GM23338 (cell line): ENCODE measurements at regions not wholly inside any gene's neighbourhood (a gene's known extent, or its start where the extent isn't known, plus 50 kb on each side); places are given as distances from the start of the nearest gene placed in this dataset.

Experiments
- ATAC-seq: fragments of 200-7000 bp; cut with Tn5 transposase; 3 replicates; pipeline ENCODE4 v1.9.1; 2020
- DNase-seq: peaks from one replicate; pipeline ENCODE4 v3.0.0-alpha.2; 2015; ENCODE audit warnings: low spot score
- H2AFZ ChIP-seq: fragments of 200-600 bp; sonication (generic); 2 replicates; pipeline ENCODE4 v1.8.0; 2016; ENCODE audit warnings: antibody characterized with exemption, mild to moderate bottlenecking, moderate library complexity
- H3F3A ChIP-seq: fragments of 200-600 bp; sonication (generic); replicated peaks from 2 replicates; pipeline ENCODE4 v1.8.0; 2017; ENCODE audit warnings: antibody characterized with exemption, mixed run types, low read depth
- H3K27ac ChIP-seq: fragments of 200-600 bp; sonication (generic); 2 replicates; pipeline ENCODE4 v1.6.1; 2016; ENCODE audit warnings: low read depth
- H3K27me3 ChIP-seq: fragments of 200-600 bp; sonication (generic); 2 replicates; pipeline ENCODE4 v1.8.0; 2016; ENCODE audit warnings: mild to moderate bottlenecking, mixed run types, moderate library complexity; ENCODE audit not compliant: insufficient read depth
- H3K36me3 ChIP-seq: fragments of 200-600 bp; sonication (generic); 2 replicates; pipeline ENCODE4 v1.8.0; 2016; ENCODE audit warnings: mild to moderate bottlenecking; ENCODE audit not compliant: insufficient read depth
- H3K4me1 ChIP-seq: fragments of 200-600 bp; sonication (generic); 2 replicates; pipeline ENCODE4 v1.8.0; 2016; ENCODE audit warnings: mild to moderate bottlenecking, moderate library complexity; ENCODE audit not compliant: insufficient read depth
- H3K4me2 ChIP-seq: fragments of 200-600 bp; sonication (generic); 2 replicates; pipeline ENCODE4 v1.7.1; 2017; ENCODE audit warnings: mixed run types
- H3K4me3 ChIP-seq: fragments of 200-600 bp; sonication (generic); 2 replicates; pipeline ENCODE4 v1.6.1; 2016; ENCODE audit warnings: mixed run types
- H3K79me2 ChIP-seq: fragments of 200-600 bp; sonication (generic); replicated peaks from 2 replicates; pipeline ENCODE4 v1.8.0; 2017; ENCODE audit warnings: mild to moderate bottlenecking; ENCODE audit not compliant: insufficient read depth
- H3K9me2 ChIP-seq: fragments of 200-600 bp; sonication (generic); 2 replicates; pipeline ENCODE4 v1.8.0; 2017; ENCODE audit not compliant: insufficient read depth
- H4K20me1 ChIP-seq: fragments of 200-600 bp; sonication (generic); replicated peaks from 2 replicates; pipeline ENCODE4 v1.8.0; 2017; ENCODE audit warnings: mild to moderate bottlenecking; ENCODE audit not compliant: insufficient read depth
- H3K27ac Mint-ChIP-seq: 2 replicates; pipeline ENCODE4 v1.8.0; 2020; ENCODE audit warnings: inconsistent platforms, mild to moderate bottlenecking, moderate library complexity, mixed read lengths
- H3K27me3 Mint-ChIP-seq: 3 replicates; pipeline ENCODE4 v1.8.0; 2022; ENCODE audit warnings: low read depth, mild to moderate bottlenecking, moderate library complexity, mixed read lengths, inconsistent platforms; ENCODE audit not compliant: insufficient read depth, poor library complexity
- H3K36me3 Mint-ChIP-seq: 3 replicates; pipeline ENCODE4 v1.8.0; 2021; ENCODE audit warnings: low read depth, mild to moderate bottlenecking, inconsistent platforms, moderate library complexity, mixed read lengths
- H3K4me1 Mint-ChIP-seq: 3 replicates; pipeline ENCODE4 v1.8.0; 2020; ENCODE audit warnings: mild to moderate bottlenecking, inconsistent platforms, mixed read lengths
- H3K4me3 Mint-ChIP-seq: 3 replicates; pipeline ENCODE4 v1.8.0; 2021; ENCODE audit warnings: moderate library complexity, mild to moderate bottlenecking, inconsistent platforms, mixed read lengths
- H3K9me3 Mint-ChIP-seq: 3 replicates; pipeline ENCODE4 v1.8.0; 2020; ENCODE audit warnings: moderate library complexity, mild to moderate bottlenecking, inconsistent platforms, mixed read lengths
- CREB1 ChIP-seq: fragments of 250-450 bp; sonication (Bioruptor Pico); IDR thresholded peaks from 2 replicates; pipeline ENCODE4 v1.5.0; 2020; ENCODE audit warnings: low read depth, mild to moderate bottlenecking, moderate library complexity
- ETS1 ChIP-seq: IDR thresholded peaks from 2 replicates; pipeline ENCODE4 v1.6.1; 2016; ENCODE audit warnings: antibody characterized with exemption
- EZH2 ChIP-seq: fragments of 200-600 bp; sonication (generic); IDR thresholded peaks from one replicate; pipeline ENCODE4 v1.8.0; 2017; ENCODE audit warnings: antibody characterized with exemption, mild to moderate bottlenecking, low read depth; ENCODE audit not compliant: unreplicated experiment
- EZH2phosphoT487 ChIP-seq: fragments of 200-600 bp; sonication (generic); IDR thresholded peaks from one replicate; pipeline ENCODE4 v1.8.1; 2018; ENCODE audit warnings: antibody characterized with exemption; ENCODE audit not compliant: unreplicated experiment
- JUNB ChIP-seq: IDR thresholded peaks from one replicate; pipeline ENCODE4 v1.6.1; 2016; ENCODE audit warnings: antibody characterized with exemption; ENCODE audit not compliant: unreplicated experiment
- NANOG ChIP-seq: IDR thresholded peaks from 2 replicates; pipeline ENCODE4 v1.6.1; 2016; ENCODE audit warnings: antibody characterized with exemption, borderline replicate concordance
- POLR2AphosphoS5 ChIP-seq: IDR thresholded peaks from 2 replicates; pipeline ENCODE4 v1.6.1; 2016; ENCODE audit warnings: antibody characterized with exemption, low read depth
- REST ChIP-seq: IDR thresholded peaks from one replicate; pipeline ENCODE4 v1.6.1; 2018; ENCODE audit warnings: antibody characterized with exemption; ENCODE audit not compliant: unreplicated experiment
- STAT1 ChIP-seq: IDR thresholded peaks from one replicate; pipeline ENCODE4 v1.6.1; 2016; ENCODE audit warnings: antibody characterized with exemption; ENCODE audit not compliant: unreplicated experiment
- ZNF114 ChIP-seq: fragments of 250-450 bp; sonication (Bioruptor Pico); IDR thresholded peaks from 2 replicates; pipeline ENCODE4 v1.5.0; 2020; ENCODE audit warnings: mild to moderate bottlenecking, moderate library complexity
- ZNF331 ChIP-seq: fragments of 250-450 bp; sonication (Bioruptor Pico); IDR thresholded peaks from 2 replicates; pipeline ENCODE4 v1.5.0; 2020; ENCODE audit warnings: low read depth, mild to moderate bottlenecking, moderate library complexity
- TF ChIP-seq, protein P1 (sequence below), 2 experiments: fragments of 200-600 bp in 1 of 2; sonication (generic) in 1 of 2; conservative IDR thresholded peaks; 2 replicates each; pipeline versions ENCODE4 v1.5.1 to v1.6.1; 2016 to 2017; ENCODE audit warnings: antibody characterized with exemption in 2 of 2, low read depth in 2 of 2, mild to moderate bottlenecking in 2 of 2, moderate library complexity in 1 of 2
- TF ChIP-seq, protein P2 (sequence below): fragments of 250-450 bp; sonication (Bioruptor Pico); IDR thresholded peaks from 2 replicates; pipeline ENCODE4 v1.5.0; 2020; ENCODE audit warnings: mild to moderate bottlenecking, moderate library complexity

DNA sequence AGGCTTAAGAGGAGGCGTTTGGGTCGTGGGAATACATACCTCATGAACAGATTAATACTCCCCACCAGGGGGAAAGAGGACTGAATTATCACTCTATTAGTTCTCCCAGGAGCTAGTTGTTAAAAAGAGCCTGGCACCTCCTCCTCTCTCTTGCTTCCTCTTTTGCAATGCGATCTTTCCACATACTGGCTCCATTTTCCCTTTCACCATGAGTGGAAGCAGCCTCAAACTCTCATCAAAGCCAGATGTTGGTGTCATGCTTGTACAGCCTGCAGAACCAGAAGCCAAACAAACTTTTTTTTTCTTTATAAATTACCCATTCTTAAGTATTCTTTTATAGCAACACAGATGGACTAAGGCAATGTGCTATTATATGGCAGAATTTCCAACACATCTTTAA lies 258.5 kb downstream of the FAM76B start:
- DNase-seq = peak; percentile 7
- Histone ChIP-seq H4K20me1 (no peaks in the 10 kb centered on the region), H3K27me3 (no peaks in the 10 kb centered on the region), H3K36me3 (no peaks in the 10 kb centered on the region), H3K79me2 (no peaks in the 10 kb centered on the region), H3K4me1 (no peaks in the 10 kb centered on the region), H3K9me2 (no peaks in the 10 kb centered on the region; the same call in 1 of the 2 replicates), H3K4me2 (no peak overlapping the region), H3F3A (no peaks in the 10 kb centered on the region), H3K4me3 (no peak overlapping the region), H3K27ac (no peak overlapping the region), H2AFZ (0 out of 2 replicates have a peak overlapping the region, but pooled peaks have one; percentile 52)
- no peak overlapping the region for H3K4me3 Mint-ChIP-seq
- no peak overlapping the region for H3K27ac Mint-ChIP-seq
- ATAC-seq = no peak
- H3K36me3 Mint-ChIP-seq = no peaks in the 10 kb centered on the region
- no peaks in the 10 kb centered on the region for H3K4me1 Mint-ChIP-seq
- TF ChIP-seq, protein P1, sequence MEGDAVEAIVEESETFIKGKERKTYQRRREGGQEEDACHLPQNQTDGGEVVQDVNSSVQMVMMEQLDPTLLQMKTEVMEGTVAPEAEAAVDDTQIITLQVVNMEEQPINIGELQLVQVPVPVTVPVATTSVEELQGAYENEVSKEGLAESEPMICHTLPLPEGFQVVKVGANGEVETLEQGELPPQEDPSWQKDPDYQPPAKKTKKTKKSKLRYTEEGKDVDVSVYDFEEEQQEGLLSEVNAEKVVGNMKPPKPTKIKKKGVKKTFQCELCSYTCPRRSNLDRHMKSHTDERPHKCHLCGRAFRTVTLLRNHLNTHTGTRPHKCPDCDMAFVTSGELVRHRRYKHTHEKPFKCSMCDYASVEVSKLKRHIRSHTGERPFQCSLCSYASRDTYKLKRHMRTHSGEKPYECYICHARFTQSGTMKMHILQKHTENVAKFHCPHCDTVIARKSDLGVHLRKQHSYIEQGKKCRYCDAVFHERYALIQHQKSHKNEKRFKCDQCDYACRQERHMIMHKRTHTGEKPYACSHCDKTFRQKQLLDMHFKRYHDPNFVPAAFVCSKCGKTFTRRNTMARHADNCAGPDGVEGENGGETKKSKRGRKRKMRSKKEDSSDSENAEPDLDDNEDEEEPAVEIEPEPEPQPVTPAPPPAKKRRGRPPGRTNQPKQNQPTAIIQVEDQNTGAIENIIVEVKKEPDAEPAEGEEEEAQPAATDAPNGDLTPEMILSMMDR (conservative IDR thresholded peaks at IDR 0.05; ENCODE audit: low read depth in 2 of 2) = no peak
- no peak for TF ChIP-seq ZNF114 (CRISPR knock-in tag)
- no peak for TF ChIP-seq REST
- no peak for TF ChIP-seq EZH2phosphoT487
- TF ChIP-seq, protein P2, sequence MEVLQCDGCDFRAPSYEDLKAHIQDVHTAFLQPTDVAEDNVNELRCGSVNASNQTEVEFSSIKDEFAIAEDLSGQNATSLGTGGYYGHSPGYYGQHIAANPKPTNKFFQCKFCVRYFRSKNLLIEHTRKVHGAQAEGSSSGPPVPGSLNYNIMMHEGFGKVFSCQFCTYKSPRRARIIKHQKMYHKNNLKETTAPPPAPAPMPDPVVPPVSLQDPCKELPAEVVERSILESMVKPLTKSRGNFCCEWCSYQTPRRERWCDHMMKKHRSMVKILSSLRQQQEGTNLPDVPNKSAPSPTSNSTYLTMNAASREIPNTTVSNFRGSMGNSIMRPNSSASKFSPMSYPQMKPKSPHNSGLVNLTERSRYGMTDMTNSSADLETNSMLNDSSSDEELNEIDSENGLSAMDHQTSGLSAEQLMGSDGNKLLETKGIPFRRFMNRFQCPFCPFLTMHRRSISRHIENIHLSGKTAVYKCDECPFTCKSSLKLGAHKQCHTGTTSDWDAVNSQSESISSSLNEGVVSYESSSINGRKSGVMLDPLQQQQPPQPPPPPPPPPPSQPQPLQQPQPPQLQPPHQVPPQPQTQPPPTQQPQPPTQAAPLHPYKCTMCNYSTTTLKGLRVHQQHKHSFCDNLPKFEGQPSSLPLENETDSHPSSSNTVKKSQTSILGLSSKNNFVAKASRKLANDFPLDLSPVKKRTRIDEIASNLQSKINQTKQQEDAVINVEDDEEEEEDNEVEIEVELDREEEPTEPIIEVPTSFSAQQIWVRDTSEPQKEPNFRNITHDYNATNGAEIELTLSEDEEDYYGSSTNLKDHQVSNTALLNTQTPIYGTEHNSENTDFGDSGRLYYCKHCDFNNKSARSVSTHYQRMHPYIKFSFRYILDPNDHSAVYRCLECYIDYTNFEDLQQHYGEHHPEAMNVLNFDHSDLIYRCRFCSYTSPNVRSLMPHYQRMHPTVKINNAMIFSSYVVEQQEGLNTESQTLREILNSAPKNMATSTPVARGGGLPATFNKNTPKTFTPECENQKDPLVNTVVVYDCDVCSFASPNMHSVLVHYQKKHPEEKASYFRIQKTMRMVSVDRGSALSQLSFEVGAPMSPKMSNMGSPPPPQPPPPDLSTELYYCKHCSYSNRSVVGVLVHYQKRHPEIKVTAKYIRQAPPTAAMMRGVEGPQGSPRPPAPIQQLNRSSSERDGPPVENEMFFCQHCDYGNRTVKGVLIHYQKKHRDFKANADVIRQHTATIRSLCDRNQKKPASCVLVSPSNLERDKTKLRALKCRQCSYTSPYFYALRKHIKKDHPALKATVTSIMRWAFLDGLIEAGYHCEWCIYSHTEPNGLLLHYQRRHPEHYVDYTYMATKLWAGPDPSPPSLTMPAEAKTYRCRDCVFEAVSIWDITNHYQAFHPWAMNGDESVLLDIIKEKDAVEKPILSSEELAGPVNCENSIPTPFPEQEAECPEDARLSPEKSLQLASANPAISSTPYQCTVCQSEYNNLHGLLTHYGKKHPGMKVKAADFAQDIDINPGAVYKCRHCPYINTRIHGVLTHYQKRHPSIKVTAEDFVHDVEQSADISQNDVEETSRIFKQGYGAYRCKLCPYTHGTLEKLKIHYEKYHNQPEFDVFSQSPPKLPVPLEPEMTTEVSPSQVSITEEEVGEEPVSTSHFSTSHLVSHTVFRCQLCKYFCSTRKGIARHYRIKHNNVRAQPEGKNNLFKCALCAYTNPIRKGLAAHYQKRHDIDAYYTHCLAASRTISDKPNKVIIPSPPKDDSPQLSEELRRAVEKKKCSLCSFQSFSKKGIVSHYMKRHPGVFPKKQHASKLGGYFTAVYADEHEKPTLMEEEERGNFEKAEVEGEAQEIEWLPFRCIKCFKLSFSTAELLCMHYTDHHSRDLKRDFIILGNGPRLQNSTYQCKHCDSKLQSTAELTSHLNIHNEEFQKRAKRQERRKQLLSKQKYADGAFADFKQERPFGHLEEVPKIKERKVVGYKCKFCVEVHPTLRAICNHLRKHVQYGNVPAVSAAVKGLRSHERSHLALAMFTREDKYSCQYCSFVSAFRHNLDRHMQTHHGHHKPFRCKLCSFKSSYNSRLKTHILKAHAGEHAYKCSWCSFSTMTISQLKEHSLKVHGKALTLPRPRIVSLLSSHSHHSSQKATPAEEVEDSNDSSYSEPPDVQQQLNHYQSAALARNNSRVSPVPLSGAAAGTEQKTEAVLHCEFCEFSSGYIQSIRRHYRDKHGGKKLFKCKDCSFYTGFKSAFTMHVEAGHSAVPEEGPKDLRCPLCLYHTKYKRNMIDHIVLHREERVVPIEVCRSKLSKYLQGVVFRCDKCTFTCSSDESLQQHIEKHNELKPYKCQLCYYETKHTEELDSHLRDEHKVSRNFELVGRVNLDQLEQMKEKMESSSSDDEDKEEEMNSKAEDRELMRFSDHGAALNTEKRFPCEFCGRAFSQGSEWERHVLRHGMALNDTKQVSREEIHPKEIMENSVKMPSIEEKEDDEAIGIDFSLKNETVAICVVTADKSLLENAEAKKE (CRISPR knock-in tag) = no peak
- no peak for TF ChIP-seq POLR2AphosphoS5
- TF ChIP-seq ZNF331 = no peak
- TF ChIP-seq STAT1 = no peak
- TF ChIP-seq ETS1 = no peak
- no peak for TF ChIP-seq CREB1 (CRISPR knock-in tag)
- TF ChIP-seq EZH2 = no peak
- TF ChIP-seq JUNB = no peak
- no peak for TF ChIP-seq NANOG
- peaks cover 3% of the 10 kb centered on the region for H3K27me3 Mint-ChIP-seq
- H3K9me3 Mint-ChIP-seq = no peaks in the 10 kb centered on the region
